LNCaP clone FGC (cell line): ENCODE measurements at regions not wholly inside any gene's neighbourhood (a gene's known extent, or its start where the extent isn't known, plus 50 kb on each side); places are given as distances from the start of the nearest gene placed in this dataset.
A peak's percentile ranks its signal among the peaks of the same experiment; 100 is the strongest.
"Not testable (repeated sequence)": the region's sequence is repeated elsewhere in the genome, so short reads cannot be mapped to it uniquely, and the experiment has no call there.

Experiments
- DNase-seq: peaks from one replicate; pipeline ENCODE4 v3.0.0-alpha.2; 2011; ENCODE audit warnings: low read depth
- H3K4me3 ChIP-seq: 2 replicates; pipeline ENCODE4 v1.5.1; 2011; ENCODE audit warnings: mild to moderate bottlenecking, low read depth, low read length, control low read depth
- CTCF ChIP-seq: IDR thresholded peaks from 2 replicates; pipeline ENCODE4 v1.5.1; 2012; ENCODE audit warnings: mild to moderate bottlenecking; ENCODE audit not compliant: control insufficient read depth, insufficient read depth; ENCODE audit errors: extremely low read depth

- H3K4me3 ChIP-seq = no peak overlapping the region
- no peak for DNase-seq
- TF ChIP-seq CTCF = no peak
Measured at GRCh38 chr9:86487838-86488233, 133.6 kb upstream of the TUT7 start.

GRCh38 chr9:86486891-86487837, 133.0 kb upstream of the TUT7 start:
- peak; percentile 27 for DNase-seq

GRCh38 chr9:86485359-86485758, 131.1 kb upstream of the TUT7 start:
- no peak for DNase-seq
- H3K4me3 ChIP-seq = no peak overlapping the region
- TF ChIP-seq CTCF = no peak

More at GRCh38 chr9:86486891-86487837, 133.0 kb upstream of the TUT7 start:
- TF ChIP-seq CTCF = peak; percentile 68
- H3K4me3 ChIP-seq = no peak overlapping the region

- no peak for TF ChIP-seq CTCF
- H3K4me3 ChIP-seq = no peak overlapping the region
- DNase-seq = no peak
Measured at GRCh38 chr9:86483496-86483895, 129.3 kb upstream of the TUT7 start.

GRCh38 chr9:86481466-86481865, 127.3 kb upstream of the TUT7 start:
- no peak for DNase-seq
- no peak overlapping the region for H3K4me3 ChIP-seq
- TF ChIP-seq CTCF = no peak

- DNase-seq = not testable (repeated sequence)
Measured at GRCh38 chr9:86475255-86475654, 121.0 kb upstream of the TUT7 start.

GRCh38 chr9:86471171-86471815, 117.1 kb upstream of the TUT7 start:
- DNase-seq = no peak
- H3K4me3 ChIP-seq = no peak overlapping the region
- TF ChIP-seq CTCF = no peak

More at GRCh38 chr9:86475255-86475654, 121.0 kb upstream of the TUT7 start:
- not testable (repeated sequence) for H3K4me3 ChIP-seq
